Neural progenitor cell (in vitro differentiated cells): ENCODE measurements at regions not wholly inside any gene's neighbourhood (a gene's known extent, or its start where the extent isn't known, plus 50 kb on each side); places are given as distances from the start of the nearest gene placed in this dataset.

Experiments used
- CTCF ChIP-seq: fragments of 200-600 bp; sonication (generic); IDR thresholded peaks from 2 replicates; pipeline ENCODE4 v1.5.1; 2017; ENCODE audit warnings: antibody characterized with exemption, mild to moderate bottlenecking
- EZH2 ChIP-seq: fragments of 200-600 bp; sonication (generic); IDR thresholded peaks from 2 replicates; pipeline ENCODE4 v1.6.1; 2017; ENCODE audit warnings: antibody characterized with exemption, mild to moderate bottlenecking, moderate library complexity

DNA sequence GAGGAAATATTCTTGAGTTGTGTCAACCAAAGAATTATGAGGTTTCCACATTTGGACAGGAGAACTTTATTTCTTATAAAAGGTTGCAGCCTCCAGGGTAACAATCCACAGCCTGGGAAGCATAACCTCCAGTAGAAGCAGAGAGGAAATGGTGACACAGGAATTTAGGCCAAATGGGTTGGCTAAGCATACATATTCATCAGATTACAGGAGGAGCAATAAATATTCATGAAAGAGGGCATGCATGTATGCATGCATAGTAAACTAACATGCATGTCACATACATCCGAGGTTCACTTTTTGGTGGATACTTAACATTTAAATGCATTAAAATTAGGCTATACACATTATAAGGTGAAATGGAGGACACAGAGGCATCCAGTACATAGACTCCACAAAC, 55.7 kb upstream of the NT5E start:
- TF ChIP-seq CTCF: no peak
- no peak for TF ChIP-seq EZH2
